ENCODE measurements at regions not wholly inside any gene's neighbourhood (a gene's known extent, or its start where the extent isn't known, plus 50 kb on each side); places are given as distances from the start of the nearest gene placed in this dataset.

DNA sequence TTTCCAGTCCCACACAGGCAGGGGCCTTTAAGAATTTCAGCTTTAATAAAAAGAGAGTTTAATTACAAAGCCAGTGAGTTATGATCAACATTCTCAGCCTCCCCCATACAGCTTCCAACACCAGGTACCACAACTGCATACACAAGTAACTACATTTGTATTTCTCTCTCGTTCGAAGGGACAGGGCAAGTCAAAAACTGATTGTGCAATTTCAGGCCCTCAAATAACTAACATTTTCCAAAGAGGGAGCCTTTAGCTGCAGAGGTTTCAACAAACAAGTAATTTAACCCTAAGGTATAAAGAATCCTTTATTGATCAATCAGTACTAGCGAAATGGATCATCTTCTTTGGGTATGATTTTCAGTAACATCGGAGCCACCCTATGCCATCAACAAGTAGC is 142.4 kb downstream of the ZNF281 start:
- DNase-seq (no peak), FAIRE-seq (no peak)
- H3K36me3 ChIP-seq (ENCODE audit: control insufficient read depth in 2 of 3, insufficient read depth in 3 of 3, low read length in 3 of 3), result no peaks in the 10 kb centered on the region
- no peak overlapping the region for H3K4me3 ChIP-seq (ENCODE audit: low read length in 3 of 3)
- H3K9ac ChIP-seq (ENCODE audit: low read length in 3 of 3), result no peak overlapping the region
- H3K27ac ChIP-seq (ENCODE audit: low read depth in 2 of 2, low read length in 2 of 2), result no peak overlapping the region
- H3K4me1 ChIP-seq (ENCODE audit: control insufficient read depth in 2 of 3, insufficient read depth in 2 of 3, low read depth in 1 of 3, low read length in 3 of 3), result no peaks in the 10 kb centered on the region
- TF ChIP-seq, protein P1, sequence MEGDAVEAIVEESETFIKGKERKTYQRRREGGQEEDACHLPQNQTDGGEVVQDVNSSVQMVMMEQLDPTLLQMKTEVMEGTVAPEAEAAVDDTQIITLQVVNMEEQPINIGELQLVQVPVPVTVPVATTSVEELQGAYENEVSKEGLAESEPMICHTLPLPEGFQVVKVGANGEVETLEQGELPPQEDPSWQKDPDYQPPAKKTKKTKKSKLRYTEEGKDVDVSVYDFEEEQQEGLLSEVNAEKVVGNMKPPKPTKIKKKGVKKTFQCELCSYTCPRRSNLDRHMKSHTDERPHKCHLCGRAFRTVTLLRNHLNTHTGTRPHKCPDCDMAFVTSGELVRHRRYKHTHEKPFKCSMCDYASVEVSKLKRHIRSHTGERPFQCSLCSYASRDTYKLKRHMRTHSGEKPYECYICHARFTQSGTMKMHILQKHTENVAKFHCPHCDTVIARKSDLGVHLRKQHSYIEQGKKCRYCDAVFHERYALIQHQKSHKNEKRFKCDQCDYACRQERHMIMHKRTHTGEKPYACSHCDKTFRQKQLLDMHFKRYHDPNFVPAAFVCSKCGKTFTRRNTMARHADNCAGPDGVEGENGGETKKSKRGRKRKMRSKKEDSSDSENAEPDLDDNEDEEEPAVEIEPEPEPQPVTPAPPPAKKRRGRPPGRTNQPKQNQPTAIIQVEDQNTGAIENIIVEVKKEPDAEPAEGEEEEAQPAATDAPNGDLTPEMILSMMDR (IDR thresholded peaks at IDR 0.05; ENCODE audit: borderline replicate concordance, extremely low read depth, insufficient read depth), result no peak
- H3K27me3 ChIP-seq (ENCODE audit: control insufficient read depth, insufficient read depth, low read length), result no peaks in the 10 kb centered on the region
- no peaks in the 10 kb centered on the region for H3K9me3 ChIP-seq (ENCODE audit: control insufficient read depth in 2 of 3, insufficient read depth in 1 of 3, low read length in 3 of 3)
- intact Hi-C loops (cut with DNase I), result no loop called here

DNA sequence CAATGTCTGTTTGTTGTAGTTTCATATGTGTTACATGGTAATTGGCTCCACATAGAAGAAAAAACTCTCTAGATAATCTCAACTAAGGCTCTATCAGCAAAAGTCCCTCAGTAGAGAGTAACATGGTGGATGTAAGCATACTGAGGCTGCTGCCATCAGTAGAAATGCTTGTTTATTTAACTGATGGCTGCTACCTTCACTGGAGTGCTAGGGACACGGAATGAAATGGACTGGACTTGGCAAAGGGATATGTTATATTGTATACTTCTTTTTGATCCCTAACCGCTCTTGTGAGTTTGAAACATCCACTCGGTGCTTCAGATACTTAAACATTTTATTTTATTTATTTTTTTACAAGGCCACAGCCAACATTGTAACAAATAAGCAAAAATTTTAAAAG is 143.0 kb downstream of the ZNF281 start:
- TF ChIP-seq, protein P1 (IDR thresholded peaks at IDR 0.05; ENCODE audit: borderline replicate concordance, extremely low read depth, insufficient read depth), result no peak
- no peak for FAIRE-seq
- no peak for DNase-seq
- intact Hi-C loops (cut with DNase I), result no loop called here
- no peaks in the 10 kb centered on the region for H3K9me3 ChIP-seq (ENCODE audit: control insufficient read depth in 2 of 3, insufficient read depth in 1 of 3, low read length in 3 of 3)
- H3K4me1 ChIP-seq (ENCODE audit: control insufficient read depth in 2 of 3, insufficient read depth in 2 of 3, low read depth in 1 of 3, low read length in 3 of 3), result no peaks in the 10 kb centered on the region
- no peak overlapping the region for H3K4me3 ChIP-seq (ENCODE audit: low read length in 3 of 3)
- H3K27ac ChIP-seq (ENCODE audit: low read depth in 2 of 2, low read length in 2 of 2), result no peak overlapping the region
- H3K36me3 ChIP-seq (ENCODE audit: control insufficient read depth in 2 of 3, insufficient read depth in 3 of 3, low read length in 3 of 3), result no peaks in the 10 kb centered on the region
- H3K9ac ChIP-seq (ENCODE audit: low read length in 3 of 3), result no peak overlapping the region
- H3K27me3 ChIP-seq (ENCODE audit: control insufficient read depth, insufficient read depth, low read length), result no peaks in the 10 kb centered on the region

DNA sequence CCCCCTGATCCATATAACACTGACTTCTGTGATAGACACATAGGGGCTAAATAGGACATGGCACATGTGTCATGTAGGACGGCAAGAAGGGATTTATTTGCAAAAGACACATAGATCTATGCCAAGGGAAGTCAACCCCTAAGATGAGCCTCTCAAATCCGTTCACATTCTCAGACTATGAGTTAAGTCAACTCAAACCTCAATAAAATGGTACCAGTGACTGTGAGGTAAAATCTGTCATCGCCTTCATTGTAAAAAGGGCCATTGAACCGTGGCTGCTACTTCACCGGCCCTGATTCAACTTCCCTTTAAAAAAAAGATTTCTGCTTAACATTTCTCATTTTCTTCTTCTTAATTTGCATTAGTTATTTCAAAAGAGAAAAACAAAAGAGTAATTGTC is 144.0 kb downstream of the ZNF281 start:
- Histone ChIP-seq H3K9me3 (ENCODE audit: control insufficient read depth in 2 of 3, insufficient read depth in 1 of 3, low read length in 3 of 3) (no peaks in the 10 kb centered on the region), H3K4me3 (ENCODE audit: low read length in 3 of 3) (no peak overlapping the region), H3K4me1 (ENCODE audit: control insufficient read depth in 2 of 3, insufficient read depth in 2 of 3, low read depth in 1 of 3, low read length in 3 of 3) (no peaks in the 10 kb centered on the region), H3K27ac (ENCODE audit: low read depth in 2 of 2, low read length in 2 of 2) (no peak overlapping the region), H3K36me3 (ENCODE audit: control insufficient read depth in 2 of 3, insufficient read depth in 3 of 3, low read length in 3 of 3) (no peaks in the 10 kb centered on the region), H3K27me3 (ENCODE audit: control insufficient read depth, insufficient read depth, low read length) (no peaks in the 10 kb centered on the region), H3K9ac (ENCODE audit: low read length in 3 of 3) (no peak overlapping the region)
- FAIRE-seq (no peak), DNase-seq (no peak)
- TF ChIP-seq, protein P1 (IDR thresholded peaks at IDR 0.05; ENCODE audit: borderline replicate concordance, extremely low read depth, insufficient read depth), result no peak
- intact Hi-C loops (cut with DNase I), result no loop called here

DNA sequence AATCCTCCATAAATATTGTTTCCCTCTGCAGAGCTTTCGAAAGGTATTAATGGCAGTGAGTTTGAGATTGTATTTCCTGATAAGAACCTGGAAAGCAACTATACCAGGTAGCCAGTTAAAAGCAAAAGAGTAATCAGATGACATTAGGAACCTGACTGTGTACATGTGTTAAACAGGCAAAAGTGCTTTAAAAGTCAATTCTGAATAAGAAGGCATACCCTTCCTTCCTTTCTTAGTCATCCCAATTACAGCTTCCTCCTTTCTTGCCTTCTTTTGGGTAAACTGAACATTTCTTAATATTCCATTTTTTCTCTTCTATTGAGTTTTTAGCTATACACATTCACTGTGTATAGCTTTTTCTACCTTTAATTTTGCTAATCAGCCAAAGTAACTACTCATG is 144.7 kb downstream of the ZNF281 start:
- Histone ChIP-seq H3K4me1 (ENCODE audit: control insufficient read depth in 2 of 3, insufficient read depth in 2 of 3, low read depth in 1 of 3, low read length in 3 of 3) (no peaks in the 10 kb centered on the region), H3K9me3 (ENCODE audit: control insufficient read depth in 2 of 3, insufficient read depth in 1 of 3, low read length in 3 of 3) (no peaks in the 10 kb centered on the region), H3K36me3 (ENCODE audit: control insufficient read depth in 2 of 3, insufficient read depth in 3 of 3, low read length in 3 of 3) (no peaks in the 10 kb centered on the region), H3K27ac (ENCODE audit: low read depth in 2 of 2, low read length in 2 of 2) (no peak overlapping the region), H3K9ac (ENCODE audit: low read length in 3 of 3) (no peak overlapping the region), H3K4me3 (ENCODE audit: low read length in 3 of 3) (no peak overlapping the region), H3K27me3 (ENCODE audit: control insufficient read depth, insufficient read depth, low read length) (no peaks in the 10 kb centered on the region)
- FAIRE-seq (no peak), DNase-seq (no peak)
- intact Hi-C loops (cut with DNase I), result no loop called here
- TF ChIP-seq, protein P1 (IDR thresholded peaks at IDR 0.05; ENCODE audit: borderline replicate concordance, extremely low read depth, insufficient read depth), result no peak

Data from kidney (tissue), 13 donors.